ENCODE measurements at regions not wholly inside any gene's neighbourhood (a gene's known extent, or its start where the extent isn't known, plus 50 kb on each side); places are given as distances from the start of the nearest gene placed in this dataset.

GRCh38 chr14:88940671-88941070, 116.2 kb downstream of the TTC8 start:
- in situ Hi-C loops (cut with MboI; ENCODE audit: low sequenced_read_pairs, unreplicated experiment) = no loop called here
- DNase-seq (ENCODE audit: low spot score) = no peak
- TF ChIP-seq CTCF (IDR thresholded peaks at IDR 0.05; ENCODE audit: borderline replicate concordance, control extremely low read depth, extremely low read depth, insufficient read depth, missing control alignments) = no peak

GRCh38 chr14:88941414-88941813, 117.0 kb downstream of the TTC8 start:
- in situ Hi-C loops (cut with MboI; ENCODE audit: low sequenced_read_pairs, unreplicated experiment) = no loop called here
- no peak for DNase-seq (ENCODE audit: low spot score)
- TF ChIP-seq CTCF (IDR thresholded peaks at IDR 0.05; ENCODE audit: borderline replicate concordance, control extremely low read depth, extremely low read depth, insufficient read depth, missing control alignments) = no peak

- TF ChIP-seq CTCF (IDR thresholded peaks at IDR 0.05; ENCODE audit: borderline replicate concordance, control extremely low read depth, extremely low read depth, insufficient read depth, missing control alignments) = no peak
- no peak for DNase-seq (ENCODE audit: low spot score)
- in situ Hi-C loops (cut with MboI; ENCODE audit: low sequenced_read_pairs, unreplicated experiment) = no loop called here
Measured at GRCh38 chr14:88947646-88948598, 123.5 kb downstream of the TTC8 start.

- DNase-seq (ENCODE audit: low spot score) = no peak
- TF ChIP-seq CTCF (IDR thresholded peaks at IDR 0.05; ENCODE audit: borderline replicate concordance, control extremely low read depth, extremely low read depth, insufficient read depth, missing control alignments) = no peak
Measured at GRCh38 chr14:88950069-88950468, 125.6 kb downstream of the TTC8 start.

GRCh38 chr14:88951370-88951769, 126.9 kb downstream of the TTC8 start:
- DNase-seq (ENCODE audit: low spot score) = no peak
- in situ Hi-C loops (cut with MboI; ENCODE audit: low sequenced_read_pairs, unreplicated experiment) = no loop called here
- TF ChIP-seq CTCF (IDR thresholded peaks at IDR 0.05; ENCODE audit: borderline replicate concordance, control extremely low read depth, extremely low read depth, insufficient read depth, missing control alignments) = no peak

More at GRCh38 chr14:88950069-88950468, 125.6 kb downstream of the TTC8 start:
- in situ Hi-C loops (cut with MboI; ENCODE audit: low sequenced_read_pairs, unreplicated experiment) = no loop called here

- DNase-seq (ENCODE audit: low spot score) = no peak
- no peak for TF ChIP-seq CTCF (IDR thresholded peaks at IDR 0.05; ENCODE audit: borderline replicate concordance, control extremely low read depth, extremely low read depth, insufficient read depth, missing control alignments)
- in situ Hi-C loops (cut with MboI; ENCODE audit: low sequenced_read_pairs, unreplicated experiment) = no loop called here
Measured at GRCh38 chr14:88952901-88953300, 128.4 kb downstream of the TTC8 start.

Data from GM13976 (cell line).